Common myeloid progenitor, CD34-positive (primary cell): ENCODE measurements at regions not wholly inside any gene's neighbourhood (a gene's known extent, or its start where the extent isn't known, plus 50 kb on each side); places are given as distances from the start of the nearest gene placed in this dataset.

Experiments
- CTCF ChIA-PET: fragments of 350-600 bp; sonication (Branson Sonifier 250); formaldehyde crosslinking; loops from one replicate; lab custom pipeline; 2021; ENCODE audit warnings: antibody characterized with exemption; lab: Charles Lee
- POLR2A ChIA-PET: fragments of 350-600 bp; sonication (Branson Sonifier 250); formaldehyde crosslinking; loops from one replicate; lab custom pipeline; 2021; ENCODE audit warnings: antibody characterized with exemption; lab: Charles Lee
- DNase-seq, 3 donors: peaks; one replicate each; pipeline versions ENCODE4 v3.0.0 to v3.0.0-alpha.2; 2013
- H3K27ac ChIP-seq, 2 experiments: 1 replicate in 1 of 2; 2 replicates in 1 of 2; pipeline ENCODE4 v1.7.0; 2013; ENCODE audit warnings: inconsistent platforms in 2 of 2, low read length in 2 of 2, mild to moderate bottlenecking in 2 of 2, low read depth in 1 of 2, moderate library complexity in 1 of 2; ENCODE audit not compliant: severe bottlenecking in 2 of 2, insufficient read depth in 1 of 2, poor library complexity in 1 of 2
- H3K27me3 ChIP-seq, 5 experiments: replicated peaks in 2 of 5; 1 replicate in 3 of 5; 2 replicates in 2 of 5; pipeline versions ENCODE4 v1.6.1 to v1.7.0; 2013; ENCODE audit warnings: low read length in 4 of 5, mild to moderate bottlenecking in 2 of 5, moderate library complexity in 2 of 5, inconsistent platforms in 1 of 5; ENCODE audit not compliant: insufficient read depth in 5 of 5, control insufficient read depth in 4 of 5
- H3K36me3 ChIP-seq, 4 experiments: 1 replicate in 2 of 4; 2 replicates in 2 of 4; pipeline versions ENCODE4 v1.6.1 to v1.7.0; 2013; ENCODE audit warnings: low read length in 3 of 4, control low read depth in 1 of 4, mild to moderate bottlenecking in 1 of 4; ENCODE audit not compliant: control insufficient read depth in 4 of 4, insufficient read depth in 4 of 4
- H3K4me1 ChIP-seq, 4 experiments: 1 replicate in 3 of 4; 2 replicates in 1 of 4; pipeline versions ENCODE4 v1.6.1 to v1.7.1; 2013; ENCODE audit warnings: low read length in 3 of 4, mild to moderate bottlenecking in 3 of 4, control low read depth in 1 of 4, inconsistent platforms in 1 of 4, moderate library complexity in 1 of 4; ENCODE audit not compliant: control insufficient read depth in 4 of 4, insufficient read depth in 4 of 4; ENCODE audit errors: control extremely low read depth in 1 of 4
- H3K4me3 ChIP-seq, 7 experiments: 1 replicate in 4 of 7; 2 replicates in 3 of 7; pipeline versions ENCODE4 v1.5.1 to v1.7.0; 2013; ENCODE audit warnings: mild to moderate bottlenecking in 7 of 7, low read length in 6 of 7, moderate library complexity in 6 of 7, inconsistent platforms in 2 of 7, low read depth in 2 of 7, control low read depth in 1 of 7; ENCODE audit not compliant: insufficient read depth in 4 of 7, control insufficient read depth in 1 of 7; ENCODE audit errors: extremely low read depth in 1 of 7
- H3K9me3 ChIP-seq, 5 experiments: 1 replicate in 4 of 5; 2 replicates in 1 of 5; pipeline versions ENCODE4 v1.6.1 to v1.7.1; 2013; ENCODE audit warnings: low read length in 4 of 5, mild to moderate bottlenecking in 2 of 5, inconsistent platforms in 1 of 5, low read depth in 1 of 5, moderate library complexity in 1 of 5; ENCODE audit not compliant: control insufficient read depth in 4 of 5, insufficient read depth in 2 of 5; ENCODE audit errors: control extremely low read depth in 1 of 5
- WGBS: methylation state at CpG from one replicate; pipeline ENCODE4 v1.1.5; 2013; ENCODE audit not compliant: insufficient coverage; 5-methylcytosine and 5-hydroxymethylcytosine counted together

GRCh38 chr3:519026-519425 is 322.5 kb downstream of the CHL1 start:
- Histone ChIP-seq H3K4me1 (no peaks in the 10 kb centered on the region), H3K27ac (no peak overlapping the region), H3K4me3 (no peak overlapping the region), H3K36me3 (no peaks in the 10 kb centered on the region), H3K27me3 (no peaks in the 10 kb centered on the region), H3K9me3 (no peaks in the 10 kb centered on the region)
- CTCF ChIA-PET = no interaction called here
- DNase-seq = no peak
- WGBS = 100% methylated on average over 2 of the region's 3 CpGs
- POLR2A ChIA-PET = no interaction called here

GRCh38 chr3:522888-523287 is 326.3 kb downstream of the CHL1 start:
- H3K27ac ChIP-seq = no peak overlapping the region
- no peaks in the 10 kb centered on the region for H3K4me1 ChIP-seq
- CTCF ChIA-PET = no interaction called here
- WGBS = 62% methylated on average over 2 of the region's 4 CpGs
- no peak for DNase-seq
- no peaks in the 10 kb centered on the region for H3K9me3 ChIP-seq
- H3K36me3 ChIP-seq = no peaks in the 10 kb centered on the region
- H3K27me3 ChIP-seq = no peaks in the 10 kb centered on the region
- H3K4me3 ChIP-seq = no peak overlapping the region
- POLR2A ChIA-PET = no interaction called here

GRCh38 chr3:525415-525814 is 328.9 kb downstream of the CHL1 start:
- DNase-seq = no peak
- Histone ChIP-seq H3K4me1 (no peaks in the 10 kb centered on the region), H3K27ac (no peak overlapping the region), H3K36me3 (no peaks in the 10 kb centered on the region), H3K9me3 (no peaks in the 10 kb centered on the region), H3K4me3 (no peak overlapping the region), H3K27me3 (no peaks in the 10 kb centered on the region)
- POLR2A ChIA-PET = no interaction called here
- CTCF ChIA-PET = no interaction called here
- WGBS = 90% methylated on average over 3 of the region's 3 CpGs

GRCh38 chr3:535566-536416 is 339.2 kb downstream of the CHL1 start:
- peak overlapping the region in 6 of 7 experiments; percentile 2 to 79 (median 50) for H3K4me3 ChIP-seq
- 55% methylated on average over 44 of the region's 51 CpGs for WGBS
- POLR2A ChIA-PET = no interaction called here
- H3K36me3 ChIP-seq = no peaks in the 10 kb centered on the region
- H3K4me1 ChIP-seq = no peaks in the 10 kb centered on the region
- peaks cover 0 to 4% (median 0%) of the 10 kb centered on the region in 5 experiments for H3K9me3 ChIP-seq
- DNase-seq = peak; percentile 10 to 57 (median 39)
- no peaks in the 10 kb centered on the region for H3K27me3 ChIP-seq
- CTCF ChIA-PET = no interaction called here
- no peak overlapping the region for H3K27ac ChIP-seq

- H3K4me1 ChIP-seq = no peaks in the 10 kb centered on the region
- H3K27ac ChIP-seq = no peak overlapping the region
- no peaks in the 10 kb centered on the region for H3K27me3 ChIP-seq
- H3K4me3 ChIP-seq = peak overlapping the region in 6 of 7 experiments; percentile 2 to 79 (median 50)
- peak in 1 of 3 donors; percentile 1 for DNase-seq
- ChIA-PET CTCF (no interaction called here), POLR2A (no interaction called here)
- peaks cover 0 to 4% (median 0%) of the 10 kb centered on the region in 5 experiments for H3K9me3 ChIP-seq
- no peaks in the 10 kb centered on the region for H3K36me3 ChIP-seq
- WGBS = 93% methylated on average over 3 of the region's 6 CpGs
Measured at GRCh38 chr3:536417-536813, 339.9 kb downstream of the CHL1 start.

GRCh38 chr3:541062-541801 is 344.7 kb downstream of the CHL1 start:
- Histone ChIP-seq H3K4me3 (no peak overlapping the region), H3K4me1 (no peaks in the 10 kb centered on the region), H3K9me3 (no peaks in the 10 kb centered on the region), H3K27ac (no peak overlapping the region), H3K36me3 (no peaks in the 10 kb centered on the region), H3K27me3 (no peaks in the 10 kb centered on the region)
- 78% methylated on average over 11 of the region's 12 CpGs for WGBS
- no peak for DNase-seq
- ChIA-PET POLR2A (no interaction called here), CTCF (no interaction called here)

GRCh38 chr3:542021-542420 is 345.5 kb downstream of the CHL1 start:
- 83% methylated on average over 3 of the region's 3 CpGs for WGBS
- no peaks in the 10 kb centered on the region for H3K27me3 ChIP-seq
- ChIA-PET CTCF (no interaction called here), POLR2A (no interaction called here)
- no peaks in the 10 kb centered on the region for H3K36me3 ChIP-seq
- no peaks in the 10 kb centered on the region for H3K9me3 ChIP-seq
- no peaks in the 10 kb centered on the region for H3K4me1 ChIP-seq
- H3K4me3 ChIP-seq = no peak overlapping the region
- H3K27ac ChIP-seq = no peak overlapping the region
- DNase-seq = no peak
